Gastroesophageal sphincter (tissue), 4 donors: ENCODE measurements at regions not wholly inside any gene's neighbourhood (a gene's known extent, or its start where the extent isn't known, plus 50 kb on each side); places are given as distances from the start of the nearest gene placed in this dataset.

Experiments used
- ATAC-seq: fragments of 150-250 bp; one replicate; pipeline ENCODE4 v1.9.1; 2016; ENCODE audit warnings: mild to moderate bottlenecking, moderate library complexity
- H3K27ac ChIP-seq, 4 donors: fragments of 200-600 bp; sonication (generic) in 3 of 4; 1 replicate in 3 of 4; 2 replicates in 1 of 4; pipeline ENCODE4 v1.5.1; 2016 to 2019
- H3K27me3 ChIP-seq: fragments of 200-600 bp; sonication (generic); one replicate; pipeline ENCODE4 v1.5.1; 2019
- H3K36me3 ChIP-seq, 2 donors: fragments of 200-600 bp; sonication (generic); one replicate each; pipeline ENCODE4 v1.5.1; 2019; ENCODE audit warnings: control low read depth in 1 of 2
- H3K4me1 ChIP-seq, 3 donors: fragments of 200-600 bp; sonication (generic); 1 replicate in 2 of 3; 2 replicates in 1 of 3; pipeline ENCODE4 v1.5.1; 2016 to 2019; ENCODE audit warnings: control low read depth in 2 of 3
- H3K4me3 ChIP-seq, 2 donors: fragments of 200-600 bp; sonication (generic); one replicate each; pipeline ENCODE4 v1.5.1; 2019; ENCODE audit warnings: mild to moderate bottlenecking in 1 of 2, moderate library complexity in 1 of 2
- H3K9me3 ChIP-seq, 3 donors: fragments of 200-600 bp; sonication (generic); one replicate each; pipeline ENCODE4 v1.5.1; 2017 to 2019; ENCODE audit warnings: control low read depth in 2 of 3
- EP300 ChIP-seq: sonication (generic); formaldehyde crosslinking; IDR thresholded peaks from one replicate; pipeline ENCODE4 v1.6.1; 2017; ENCODE audit warnings: antibody characterized with exemption, mild to moderate bottlenecking
- POLR2A ChIP-seq, 2 donors: fragments of 450-650 bp; IDR thresholded peaks; one replicate each; pipeline ENCODE4 v1.6.1; 2017; ENCODE audit warnings: antibody characterized with exemption in 2 of 2, mild to moderate bottlenecking in 2 of 2, moderate library complexity in 1 of 2
- POLR2AphosphoS5 ChIP-seq: sonication (generic); formaldehyde crosslinking; IDR thresholded peaks from one replicate; pipeline ENCODE4 v1.6.1; 2017; ENCODE audit warnings: antibody characterized with exemption
- WGBS, 2 donors: methylation state at CpG; one replicate each; pipeline ENCODE4 v1.1.5; 2018; ENCODE audit warnings: low coverage in 1 of 2; 5-methylcytosine and 5-hydroxymethylcytosine counted together
- TF ChIP-seq, protein P1 (sequence below), 4 experiments: fragments of 200-600 bp in 2 of 4; fragments of 450-650 bp in 2 of 4; sonication (generic) in 1 of 4; IDR thresholded peaks; one replicate each; pipeline ENCODE4 v1.5.1; 2017 to 2019; ENCODE audit warnings: antibody characterized with exemption in 4 of 4, mild to moderate bottlenecking in 2 of 4, moderate library complexity in 2 of 4

DNA sequence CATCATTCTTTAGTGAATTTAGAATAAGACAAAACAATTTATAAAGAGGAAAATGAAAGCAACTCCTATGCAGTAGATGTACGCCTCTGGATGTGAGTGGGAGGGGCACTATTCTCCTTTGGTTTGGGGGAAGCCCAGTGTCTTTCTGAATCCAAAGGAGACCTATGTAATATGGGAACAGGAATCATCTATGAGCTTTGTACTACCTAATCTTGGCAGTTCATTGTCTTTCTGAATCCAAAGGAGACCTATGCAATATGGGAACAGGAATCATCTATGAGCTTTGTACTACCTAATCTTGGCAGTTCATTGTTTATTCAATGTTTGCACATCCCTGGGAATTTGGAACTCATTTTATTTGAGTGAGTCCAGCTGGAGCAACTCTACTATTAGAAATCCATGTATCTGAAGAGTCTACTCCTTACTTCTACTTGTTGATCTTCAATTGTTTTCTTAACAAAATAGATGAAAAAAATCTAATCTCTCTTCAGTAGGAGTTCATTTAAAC lies 401.1 kb upstream of the LRATD1 start:
- H3K27ac ChIP-seq: no peak overlapping the region
- no peaks in the 10 kb centered on the region for H3K27me3 ChIP-seq
- no peaks in the 10 kb centered on the region for H3K4me1 ChIP-seq
- H3K9me3 ChIP-seq: no peaks in the 10 kb centered on the region
- no peak for TF ChIP-seq POLR2AphosphoS5
- no peak for TF ChIP-seq POLR2A (IDR thresholded peaks at IDR 0.05)
- no peak for TF ChIP-seq EP300
- TF ChIP-seq, protein P1, sequence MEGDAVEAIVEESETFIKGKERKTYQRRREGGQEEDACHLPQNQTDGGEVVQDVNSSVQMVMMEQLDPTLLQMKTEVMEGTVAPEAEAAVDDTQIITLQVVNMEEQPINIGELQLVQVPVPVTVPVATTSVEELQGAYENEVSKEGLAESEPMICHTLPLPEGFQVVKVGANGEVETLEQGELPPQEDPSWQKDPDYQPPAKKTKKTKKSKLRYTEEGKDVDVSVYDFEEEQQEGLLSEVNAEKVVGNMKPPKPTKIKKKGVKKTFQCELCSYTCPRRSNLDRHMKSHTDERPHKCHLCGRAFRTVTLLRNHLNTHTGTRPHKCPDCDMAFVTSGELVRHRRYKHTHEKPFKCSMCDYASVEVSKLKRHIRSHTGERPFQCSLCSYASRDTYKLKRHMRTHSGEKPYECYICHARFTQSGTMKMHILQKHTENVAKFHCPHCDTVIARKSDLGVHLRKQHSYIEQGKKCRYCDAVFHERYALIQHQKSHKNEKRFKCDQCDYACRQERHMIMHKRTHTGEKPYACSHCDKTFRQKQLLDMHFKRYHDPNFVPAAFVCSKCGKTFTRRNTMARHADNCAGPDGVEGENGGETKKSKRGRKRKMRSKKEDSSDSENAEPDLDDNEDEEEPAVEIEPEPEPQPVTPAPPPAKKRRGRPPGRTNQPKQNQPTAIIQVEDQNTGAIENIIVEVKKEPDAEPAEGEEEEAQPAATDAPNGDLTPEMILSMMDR (IDR thresholded peaks at IDR 0.05): no peak
- 56 to 73% methylated on average over 1 of the region's 1 CpG for WGBS, 2 donors
- no peaks in the 10 kb centered on the region for H3K36me3 ChIP-seq
- H3K4me3 ChIP-seq: no peak overlapping the region
- ATAC-seq: no peak

DNA sequence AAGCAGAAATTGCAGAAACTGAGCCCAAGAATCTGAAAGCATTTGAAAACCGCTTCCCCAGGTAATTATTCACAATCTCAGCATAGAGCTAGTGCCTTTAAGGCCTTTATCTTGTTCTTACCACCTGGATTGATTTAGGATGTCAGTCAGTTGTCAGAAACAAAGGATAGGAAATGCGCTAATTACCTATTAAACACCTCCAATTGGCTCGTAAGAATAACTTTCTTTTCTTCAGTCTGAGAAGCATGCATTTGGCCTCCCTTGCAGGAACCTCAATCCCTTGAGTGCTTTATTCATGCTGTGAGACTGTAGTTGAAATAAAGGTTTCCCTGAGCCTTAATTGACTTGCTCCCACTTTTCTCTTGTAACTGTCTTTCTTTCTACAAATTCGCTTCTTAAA lies 400.3 kb upstream of the LRATD1 start:
- no peak for ATAC-seq
- TF ChIP-seq POLR2AphosphoS5 (no peak), POLR2A (IDR thresholded peaks at IDR 0.05) (no peak), EP300 (no peak)
- TF ChIP-seq, protein P1 (IDR thresholded peaks at IDR 0.05): no peak
- Histone ChIP-seq H3K4me1 (no peaks in the 10 kb centered on the region), H3K4me3 (no peak overlapping the region), H3K27ac (no peak overlapping the region), H3K27me3 (no peaks in the 10 kb centered on the region), H3K9me3 (no peaks in the 10 kb centered on the region), H3K36me3 (no peaks in the 10 kb centered on the region)
- WGBS, 2 donors: 81 to 84% methylated on average over 4 of the region's 4 CpGs

DNA sequence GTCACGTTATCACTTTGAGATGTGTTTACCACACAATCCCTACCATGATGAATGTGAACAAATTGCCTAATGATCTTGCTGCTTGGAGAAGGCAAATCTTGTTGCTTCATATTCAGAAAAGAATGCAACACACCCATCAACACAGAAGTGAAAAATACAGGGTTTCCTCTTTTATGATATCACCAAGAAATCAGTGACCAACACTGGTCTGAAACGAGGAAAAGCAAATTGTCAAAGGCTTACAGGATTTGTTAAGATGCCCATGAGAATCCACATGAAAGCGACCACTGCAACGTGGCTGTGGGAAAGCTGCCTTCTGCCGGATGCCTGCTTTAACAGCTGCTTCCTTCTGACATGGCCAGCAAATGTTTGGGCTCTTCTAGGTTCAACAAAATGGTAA lies 397.6 kb upstream of the LRATD1 start:
- Histone ChIP-seq H3K4me3 (no peak overlapping the region), H3K36me3 (no peaks in the 10 kb centered on the region), H3K4me1 (no peaks in the 10 kb centered on the region), H3K9me3 (no peaks in the 10 kb centered on the region), H3K27ac (no peak overlapping the region), H3K27me3 (no peaks in the 10 kb centered on the region)
- TF ChIP-seq EP300 (no peak), POLR2AphosphoS5 (no peak), POLR2A (IDR thresholded peaks at IDR 0.05) (no peak)
- TF ChIP-seq, protein P1 (IDR thresholded peaks at IDR 0.05): no peak
- ATAC-seq: no peak
- WGBS, 2 donors: 65 to 81% methylated on average over 4 to 5 of the region's 5 CpGs

DNA sequence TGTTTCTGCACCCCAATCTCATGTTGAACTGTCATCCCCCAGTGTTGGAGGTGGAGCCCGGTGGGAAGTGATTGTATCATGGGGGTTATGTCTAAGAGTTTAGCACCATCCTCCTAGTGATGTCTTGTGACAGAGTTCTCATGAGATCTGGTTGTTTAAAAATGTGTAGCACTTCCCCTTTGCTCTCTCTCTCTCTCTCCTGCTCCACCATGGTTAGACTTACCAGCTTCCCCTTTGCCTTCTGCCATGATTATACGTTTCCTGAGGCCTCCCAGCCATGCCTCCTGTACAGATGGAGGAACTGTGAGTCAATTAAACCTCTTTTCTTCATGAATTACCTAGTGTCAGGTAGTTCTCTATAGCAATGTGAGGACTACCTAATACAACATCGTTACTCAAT lies 396.9 kb upstream of the LRATD1 start:
- H3K27ac ChIP-seq: no peak overlapping the region
- ATAC-seq: no peak

DNA sequence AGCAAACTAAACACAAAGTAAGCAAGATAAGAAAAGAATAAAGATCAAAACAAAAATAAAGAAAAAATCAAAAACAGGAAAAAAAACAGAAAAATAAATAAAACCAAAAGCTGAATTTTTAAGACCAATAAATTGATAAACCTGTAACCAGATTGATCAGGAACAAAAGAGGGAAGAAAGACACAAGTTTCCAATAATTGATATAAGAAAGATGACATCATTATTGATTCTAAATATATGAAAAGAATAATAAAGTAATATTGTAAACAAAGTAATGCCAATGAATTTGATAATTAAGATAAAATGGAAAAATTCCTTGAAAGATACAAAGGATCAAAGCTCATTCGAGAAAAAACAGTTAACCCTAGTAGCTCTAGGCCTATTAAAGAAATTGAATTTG lies 394.6 kb upstream of the LRATD1 start:
- 80 to 82% methylated on average over 1 of the region's 1 CpG for WGBS, 2 donors
- Histone ChIP-seq H3K4me1 (no peaks in the 10 kb centered on the region), H3K9me3 (no peaks in the 10 kb centered on the region), H3K27me3 (no peaks in the 10 kb centered on the region), H3K27ac (no peak overlapping the region), H3K4me3 (no peak overlapping the region), H3K36me3 (no peaks in the 10 kb centered on the region)
- no peak for ATAC-seq
- no peak for TF ChIP-seq POLR2AphosphoS5
- TF ChIP-seq, protein P1 (IDR thresholded peaks at IDR 0.05): no peak
- TF ChIP-seq POLR2A (IDR thresholded peaks at IDR 0.05): no peak
- TF ChIP-seq EP300: no peak

More for the DNA sequence above, 396.9 kb upstream of the LRATD1 start:
- WGBS, 2 donors: 63 to 83% methylated on average over 3 of the region's 3 CpGs
- no peak for TF ChIP-seq POLR2A (IDR thresholded peaks at IDR 0.05)
- TF ChIP-seq EP300: no peak
- TF ChIP-seq, protein P1 (IDR thresholded peaks at IDR 0.05): no peak
- no peak for TF ChIP-seq POLR2AphosphoS5
- no peaks in the 10 kb centered on the region for H3K36me3 ChIP-seq
- no peaks in the 10 kb centered on the region for H3K4me1 ChIP-seq
- no peaks in the 10 kb centered on the region for H3K9me3 ChIP-seq
- no peaks in the 10 kb centered on the region for H3K27me3 ChIP-seq
- no peak overlapping the region for H3K4me3 ChIP-seq
